ENCODE measurements at regions not wholly inside any gene's neighbourhood (a gene's known extent, or its start where the extent isn't known, plus 50 kb on each side); places are given as distances from the start of the nearest gene placed in this dataset.

DNA sequence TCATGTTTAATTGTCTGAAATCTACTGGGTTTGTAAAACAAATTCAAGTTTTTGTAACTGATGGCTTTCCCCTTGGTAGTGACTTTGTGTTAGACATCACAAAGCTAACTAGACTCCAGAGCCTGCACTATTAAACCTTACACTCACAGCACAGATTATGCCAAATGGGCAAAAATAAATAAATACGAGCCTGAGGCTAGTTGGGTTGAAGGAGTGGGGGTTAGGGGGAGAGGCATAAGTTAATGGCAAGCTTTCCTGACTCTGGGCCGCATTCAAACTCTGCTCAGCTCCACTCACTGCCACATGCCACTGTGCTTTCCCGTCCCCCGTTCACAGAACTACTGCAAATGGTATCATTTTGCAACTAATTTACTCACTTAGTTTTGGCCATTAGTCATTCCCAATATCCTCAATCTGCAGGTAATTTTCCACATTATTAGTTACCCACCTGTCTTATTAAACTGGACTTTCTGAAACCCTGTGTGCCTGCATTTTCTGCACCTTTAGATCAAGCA lies 1079.9 kb upstream of the PIK3C3 start:
- Histone ChIP-seq H3K9me3 (ENCODE audit: control insufficient read depth in 2 of 2, insufficient read depth in 1 of 2, low read length in 1 of 2) (no peaks in the 10 kb centered on the region), H3K27ac (ENCODE audit: low read depth in 1 of 2, low read length in 1 of 2) (no peak overlapping the region), H3K4me3 (ENCODE audit: low read length in 2 of 2) (no peak overlapping the region), H3K27me3 (ENCODE audit: control insufficient read depth in 2 of 2, insufficient read depth in 1 of 2, low read length in 1 of 2) (no peaks in the 10 kb centered on the region), H3K4me1 (ENCODE audit: control insufficient read depth in 2 of 2, insufficient read depth in 2 of 2, low read length in 2 of 2) (no peaks in the 10 kb centered on the region), H3K36me3 (ENCODE audit: control insufficient read depth in 2 of 2, insufficient read depth in 2 of 2, low read length in 1 of 2) (no peaks in the 10 kb centered on the region)
- no peak for DNase-seq (ENCODE audit: low read depth in 6 of 9, low spot score in 9 of 9)
- 88% methylated on average over 4 of the region's 4 CpGs for WGBS

DNA sequence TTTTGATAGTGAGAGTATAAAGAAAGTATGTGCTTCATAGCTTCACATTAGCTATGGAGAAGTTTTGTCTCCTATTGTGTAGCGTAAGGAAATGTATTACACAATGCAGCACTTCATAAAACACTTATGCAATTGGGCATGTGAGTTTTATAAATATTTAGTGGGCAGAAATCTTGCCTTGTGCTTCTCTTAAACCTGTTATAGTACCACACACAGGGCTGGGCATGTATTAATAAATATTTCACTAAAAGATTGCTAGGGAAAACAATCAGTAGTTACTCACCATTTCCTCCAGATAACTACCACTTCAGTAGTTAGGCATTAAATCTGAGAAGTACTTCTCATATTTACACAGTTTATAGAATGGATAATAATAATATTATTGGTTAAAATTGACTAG lies 1080.8 kb upstream of the PIK3C3 start:
- Histone ChIP-seq H3K27me3 (ENCODE audit: control insufficient read depth in 2 of 2, insufficient read depth in 1 of 2, low read length in 1 of 2) (no peaks in the 10 kb centered on the region), H3K9me3 (ENCODE audit: control insufficient read depth in 2 of 2, insufficient read depth in 1 of 2, low read length in 1 of 2) (no peaks in the 10 kb centered on the region), H3K4me1 (ENCODE audit: control insufficient read depth in 2 of 2, insufficient read depth in 2 of 2, low read length in 2 of 2) (no peaks in the 10 kb centered on the region), H3K36me3 (ENCODE audit: control insufficient read depth in 2 of 2, insufficient read depth in 2 of 2, low read length in 1 of 2) (no peaks in the 10 kb centered on the region), H3K4me3 (ENCODE audit: low read length in 2 of 2) (no peak overlapping the region), H3K27ac (ENCODE audit: low read depth in 1 of 2, low read length in 1 of 2) (no peak overlapping the region)
- WGBS = 92% methylated on average over 1 of the region's 1 CpG
- no peak for DNase-seq (ENCODE audit: low read depth in 6 of 9, low spot score in 9 of 9)

DNA sequence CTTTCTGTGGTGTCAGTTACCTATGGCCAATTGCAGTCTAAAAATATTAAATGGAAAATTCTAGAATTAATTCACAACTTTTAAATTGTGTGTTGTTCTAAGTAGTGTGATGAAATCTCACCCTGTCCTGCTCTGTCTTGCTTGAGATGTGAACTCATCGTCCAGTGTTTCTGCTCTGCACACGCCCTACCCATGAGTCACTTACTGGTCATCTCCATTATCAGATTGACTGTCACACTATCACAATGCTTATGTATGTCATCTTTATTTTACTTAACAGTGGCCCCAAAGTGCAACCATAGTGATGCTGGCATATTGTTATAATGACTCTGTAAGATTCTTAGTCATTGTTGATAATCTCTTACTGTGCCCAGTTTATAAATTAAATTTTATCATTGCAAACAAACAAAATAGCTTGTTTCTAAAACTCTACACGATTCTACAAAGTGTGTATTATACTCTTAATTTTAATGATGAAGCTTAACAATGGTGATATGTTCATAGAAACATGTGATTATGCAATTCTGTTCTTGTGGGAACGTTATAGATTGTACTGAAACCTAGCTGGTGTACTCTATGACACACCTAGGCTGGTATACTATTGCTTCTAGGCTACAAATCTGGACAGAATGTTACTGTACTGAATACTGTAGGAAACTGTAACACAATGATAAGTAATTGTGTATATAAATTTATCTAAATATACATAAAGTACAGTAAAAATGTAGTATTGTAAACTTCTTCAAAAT lies 1086.8 kb upstream of the PIK3C3 start:
- Histone ChIP-seq H3K9me3 (ENCODE audit: control insufficient read depth in 2 of 2, insufficient read depth in 1 of 2, low read length in 1 of 2) (peaks cover 0 to 3% of the 10 kb centered on the region in 2 donors), H3K4me1 (ENCODE audit: control insufficient read depth in 2 of 2, insufficient read depth in 2 of 2, low read length in 2 of 2) (no peaks in the 10 kb centered on the region), H3K27ac (ENCODE audit: low read depth in 1 of 2, low read length in 1 of 2) (no peak overlapping the region), H3K27me3 (ENCODE audit: control insufficient read depth in 2 of 2, insufficient read depth in 1 of 2, low read length in 1 of 2) (no peaks in the 10 kb centered on the region), H3K36me3 (ENCODE audit: control insufficient read depth in 2 of 2, insufficient read depth in 2 of 2, low read length in 1 of 2) (no peaks in the 10 kb centered on the region), H3K4me3 (ENCODE audit: low read length in 2 of 2) (no peak overlapping the region)
- WGBS = 65% methylated on average over 4 of the region's 4 CpGs
- no peak for DNase-seq (ENCODE audit: low read depth in 6 of 9, low spot score in 9 of 9)

DNA sequence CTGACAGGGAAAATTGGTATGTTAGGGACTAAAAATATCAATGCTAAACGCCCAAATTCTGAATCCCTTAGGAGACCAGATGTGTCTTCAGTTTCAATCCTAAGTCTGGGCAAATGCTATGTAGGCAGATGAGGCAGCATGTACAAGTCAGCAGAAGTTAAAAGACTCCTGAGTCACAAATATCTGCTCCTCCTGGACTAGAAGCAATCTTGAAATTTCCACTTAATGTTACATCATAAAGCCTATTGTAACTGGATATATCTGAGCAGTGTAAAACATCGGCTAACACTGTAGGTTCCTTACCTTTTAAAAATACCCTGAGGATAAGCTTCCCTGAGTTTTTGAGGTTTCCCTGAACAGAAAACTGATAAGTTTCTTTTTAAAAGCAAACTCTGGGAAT lies 1087.6 kb upstream of the PIK3C3 start:
- WGBS = 96% methylated on average over 2 of the region's 2 CpGs
- Histone ChIP-seq H3K36me3 (ENCODE audit: control insufficient read depth in 2 of 2, insufficient read depth in 2 of 2, low read length in 1 of 2) (no peaks in the 10 kb centered on the region), H3K4me1 (ENCODE audit: control insufficient read depth in 2 of 2, insufficient read depth in 2 of 2, low read length in 2 of 2) (no peaks in the 10 kb centered on the region), H3K27ac (ENCODE audit: low read depth in 1 of 2, low read length in 1 of 2) (no peak overlapping the region), H3K27me3 (ENCODE audit: control insufficient read depth in 2 of 2, insufficient read depth in 1 of 2, low read length in 1 of 2) (no peaks in the 10 kb centered on the region), H3K4me3 (ENCODE audit: low read length in 2 of 2) (no peak overlapping the region), H3K9me3 (ENCODE audit: control insufficient read depth in 2 of 2, insufficient read depth in 1 of 2, low read length in 1 of 2) (peaks cover 0 to 3% of the 10 kb centered on the region in 2 donors)
- DNase-seq (ENCODE audit: low read depth in 6 of 9, low spot score in 9 of 9) = no peak

DNA sequence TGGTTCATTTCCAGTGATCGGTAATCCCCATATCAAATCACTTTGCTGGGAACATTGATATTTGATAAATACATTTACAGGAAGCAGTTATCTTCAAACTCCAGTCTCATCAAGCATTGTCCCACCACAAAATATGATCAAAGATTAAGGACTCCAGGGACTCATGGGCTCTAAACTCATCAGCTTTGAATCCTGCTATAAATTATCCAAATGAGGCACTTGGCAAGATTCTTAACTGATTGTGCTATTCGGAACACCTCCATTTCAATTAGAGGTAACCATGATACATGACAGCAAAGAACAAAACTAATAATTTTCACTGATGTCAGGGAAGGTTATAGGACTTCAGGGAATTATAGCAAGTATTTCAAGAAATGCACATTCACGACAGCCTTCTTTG lies 1088.1 kb upstream of the PIK3C3 start:
- Histone ChIP-seq H3K27ac (ENCODE audit: low read depth in 1 of 2, low read length in 1 of 2) (no peak overlapping the region), H3K27me3 (ENCODE audit: control insufficient read depth in 2 of 2, insufficient read depth in 1 of 2, low read length in 1 of 2) (no peaks in the 10 kb centered on the region), H3K36me3 (ENCODE audit: control insufficient read depth in 2 of 2, insufficient read depth in 2 of 2, low read length in 1 of 2) (no peaks in the 10 kb centered on the region), H3K4me3 (ENCODE audit: low read length in 2 of 2) (no peak overlapping the region), H3K4me1 (ENCODE audit: control insufficient read depth in 2 of 2, insufficient read depth in 2 of 2, low read length in 2 of 2) (no peaks in the 10 kb centered on the region), H3K9me3 (ENCODE audit: control insufficient read depth in 2 of 2, insufficient read depth in 1 of 2, low read length in 1 of 2) (peaks cover 0 to 3% of the 10 kb centered on the region in 2 donors)
- 92% methylated on average over 3 of the region's 3 CpGs for WGBS
- no peak for DNase-seq (ENCODE audit: low read depth in 6 of 9, low spot score in 9 of 9)

DNA sequence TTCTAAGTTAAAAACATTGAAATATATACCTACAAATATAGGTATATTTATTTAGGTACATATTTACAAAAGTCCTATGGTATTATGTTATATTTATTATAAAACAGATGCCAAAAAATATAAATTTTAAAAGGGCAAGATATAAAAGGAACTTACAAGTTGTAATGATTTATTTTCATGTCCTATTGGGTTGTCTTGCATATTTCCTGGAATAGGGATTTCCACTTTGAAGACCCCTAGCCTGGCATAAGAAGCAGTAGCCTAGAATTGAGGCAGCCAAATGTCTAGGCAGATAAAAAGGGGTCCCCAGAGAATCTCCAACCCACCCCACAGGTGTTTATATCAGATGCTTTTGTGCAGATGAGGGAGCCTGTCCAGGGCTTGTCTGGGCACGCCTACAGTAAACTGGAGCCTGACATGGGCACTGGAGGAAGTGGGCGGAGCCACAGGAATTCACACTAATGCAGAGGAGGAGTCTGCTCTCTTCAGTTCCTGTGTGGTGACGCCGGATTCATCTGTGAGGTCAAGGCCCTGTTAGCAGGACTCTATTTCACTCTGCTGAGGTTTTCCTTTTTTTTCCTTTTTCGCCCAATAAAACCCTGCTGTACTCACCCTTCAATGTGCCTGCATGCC lies 1088.9 kb upstream of the PIK3C3 start:
- peaks cover 0 to 3% of the 10 kb centered on the region in 2 donors for H3K9me3 ChIP-seq (ENCODE audit: control insufficient read depth in 2 of 2, insufficient read depth in 1 of 2, low read length in 1 of 2)
- no peak for DNase-seq (ENCODE audit: low read depth in 6 of 9, low spot score in 9 of 9)
- no peak overlapping the region for H3K27ac ChIP-seq (ENCODE audit: low read depth in 1 of 2, low read length in 1 of 2)
- H3K4me1 ChIP-seq (ENCODE audit: control insufficient read depth in 2 of 2, insufficient read depth in 2 of 2, low read length in 2 of 2) = no peaks in the 10 kb centered on the region
- H3K27me3 ChIP-seq (ENCODE audit: control insufficient read depth in 2 of 2, insufficient read depth in 1 of 2, low read length in 1 of 2) = no peaks in the 10 kb centered on the region
- H3K36me3 ChIP-seq (ENCODE audit: control insufficient read depth in 2 of 2, insufficient read depth in 2 of 2, low read length in 1 of 2) = no peaks in the 10 kb centered on the region
- WGBS = 94% methylated on average over 5 of the region's 5 CpGs
- no peak overlapping the region for H3K4me3 ChIP-seq (ENCODE audit: low read length in 2 of 2)

DNA sequence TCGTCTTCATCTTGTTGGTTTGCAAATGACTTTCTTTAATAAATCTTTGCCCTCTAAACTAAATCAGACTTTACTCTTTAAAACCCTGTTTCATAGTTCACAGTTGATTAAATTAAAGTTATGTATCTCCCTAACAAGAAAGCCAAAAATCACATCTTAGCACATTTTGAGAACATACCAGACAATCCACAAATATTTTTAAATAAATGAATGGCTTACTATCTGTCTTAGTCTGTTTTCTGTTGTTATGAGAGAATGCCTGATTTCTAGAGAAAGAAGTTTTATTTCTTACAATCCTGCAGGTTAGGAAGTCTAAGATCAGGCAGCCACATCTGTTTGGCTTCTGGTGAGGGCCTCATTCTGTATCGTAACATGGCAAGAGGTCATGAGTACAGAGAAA lies 1090.2 kb upstream of the PIK3C3 start:
- H3K36me3 ChIP-seq (ENCODE audit: control insufficient read depth in 2 of 2, insufficient read depth in 2 of 2, low read length in 1 of 2) = no peaks in the 10 kb centered on the region
- no peak overlapping the region for H3K27ac ChIP-seq (ENCODE audit: low read depth in 1 of 2, low read length in 1 of 2)
- peaks cover 0 to 3% of the 10 kb centered on the region in 2 donors for H3K9me3 ChIP-seq (ENCODE audit: control insufficient read depth in 2 of 2, insufficient read depth in 1 of 2, low read length in 1 of 2)
- no peak overlapping the region for H3K4me3 ChIP-seq (ENCODE audit: low read length in 2 of 2)
- H3K27me3 ChIP-seq (ENCODE audit: control insufficient read depth in 2 of 2, insufficient read depth in 1 of 2, low read length in 1 of 2) = no peaks in the 10 kb centered on the region
- no peaks in the 10 kb centered on the region for H3K4me1 ChIP-seq (ENCODE audit: control insufficient read depth in 2 of 2, insufficient read depth in 2 of 2, low read length in 2 of 2)
- no peak for DNase-seq (ENCODE audit: low read depth in 6 of 9, low spot score in 9 of 9)
- WGBS = 97% methylated on average over 2 of the region's 2 CpGs

DNA sequence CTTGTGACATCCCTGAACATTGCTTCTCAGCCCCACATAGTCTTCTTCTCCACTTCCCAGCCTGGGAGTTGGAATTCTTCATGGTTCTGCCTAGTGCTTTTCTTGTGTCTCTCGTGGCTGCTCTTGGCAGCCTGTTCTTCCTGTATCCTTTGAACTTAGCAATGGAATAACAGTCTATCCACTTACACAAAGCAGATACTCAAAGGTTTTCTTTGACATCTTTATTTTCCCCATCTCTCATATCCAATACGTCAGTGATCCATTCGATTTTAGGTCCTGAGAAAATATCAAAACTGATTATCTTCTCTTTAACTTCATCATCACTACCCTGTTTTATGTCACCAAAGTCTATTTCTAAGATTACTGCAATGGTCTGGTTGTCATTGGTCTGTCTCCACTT lies 1091.2 kb upstream of the PIK3C3 start:
- H3K27me3 ChIP-seq (ENCODE audit: control insufficient read depth in 2 of 2, insufficient read depth in 1 of 2, low read length in 1 of 2) = no peaks in the 10 kb centered on the region
- H3K9me3 ChIP-seq (ENCODE audit: control insufficient read depth in 2 of 2, insufficient read depth in 1 of 2, low read length in 1 of 2) = peaks cover 0 to 3% of the 10 kb centered on the region in 2 donors
- no peaks in the 10 kb centered on the region for H3K4me1 ChIP-seq (ENCODE audit: control insufficient read depth in 2 of 2, insufficient read depth in 2 of 2, low read length in 2 of 2)
- no peak overlapping the region for H3K4me3 ChIP-seq (ENCODE audit: low read length in 2 of 2)
- no peak overlapping the region for H3K27ac ChIP-seq (ENCODE audit: low read depth in 1 of 2, low read length in 1 of 2)
- no peak for DNase-seq (ENCODE audit: low read depth in 6 of 9, low spot score in 9 of 9)
- H3K36me3 ChIP-seq (ENCODE audit: control insufficient read depth in 2 of 2, insufficient read depth in 2 of 2, low read length in 1 of 2) = no peaks in the 10 kb centered on the region
- 87% methylated on average over 3 of the region's 3 CpGs for WGBS

DNA sequence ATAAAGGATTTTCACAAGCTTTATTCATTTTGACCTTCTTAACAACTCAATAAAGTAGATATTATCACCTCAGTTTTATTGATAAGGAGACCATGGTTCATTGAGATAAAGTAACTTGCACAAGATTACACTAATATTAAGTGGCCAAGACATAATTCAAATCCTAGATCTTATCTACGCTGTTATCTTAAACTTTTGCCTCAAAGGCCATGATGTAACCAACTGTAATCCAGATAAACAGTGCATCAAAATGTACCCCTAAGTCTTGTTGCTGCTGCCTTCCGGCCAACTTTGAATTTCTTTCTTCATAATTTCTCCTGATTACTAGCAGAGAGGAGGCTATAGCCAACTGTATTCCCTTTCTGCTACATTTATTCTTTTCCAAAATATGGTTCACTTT lies 1094.8 kb upstream of the PIK3C3 start:
- Histone ChIP-seq H3K27ac (ENCODE audit: low read depth in 1 of 2, low read length in 1 of 2) (no peak overlapping the region), H3K27me3 (ENCODE audit: control insufficient read depth in 2 of 2, insufficient read depth in 1 of 2, low read length in 1 of 2) (no peaks in the 10 kb centered on the region), H3K4me3 (ENCODE audit: low read length in 2 of 2) (no peak overlapping the region), H3K9me3 (ENCODE audit: control insufficient read depth in 2 of 2, insufficient read depth in 1 of 2, low read length in 1 of 2) (no peaks in the 10 kb centered on the region), H3K4me1 (ENCODE audit: control insufficient read depth in 2 of 2, insufficient read depth in 2 of 2, low read length in 2 of 2) (no peaks in the 10 kb centered on the region), H3K36me3 (ENCODE audit: control insufficient read depth in 2 of 2, insufficient read depth in 2 of 2, low read length in 1 of 2) (no peaks in the 10 kb centered on the region)
- 96% methylated on average over 2 of the region's 2 CpGs for WGBS
- DNase-seq (ENCODE audit: low read depth in 6 of 9, low spot score in 9 of 9) = no peak

Measured in thymus (tissue), 11 donors.